Astrocyte (in vitro differentiated cells and primary cell): ENCODE measurements at regions not wholly inside any gene's neighbourhood (a gene's known extent, or its start where the extent isn't known, plus 50 kb on each side); places are given as distances from the start of the nearest gene placed in this dataset.

ENCODE experiments used
- DNase-seq: peaks from one replicate; pipeline ENCODE4 v3.0.0-alpha.2; 2010; ENCODE audit warnings: low read depth
- FAIRE-seq: peaks from 2 replicates; lab custom pipeline; 2011; peaks lifted over from hg19 to GRCh38; lab: Jason Lieb, UNC
- H2AFZ ChIP-seq: 2 replicates; pipeline ENCODE4 v1.6.0; 2012; ENCODE audit warnings: low read depth, low read length, inconsistent platforms
- H3K27ac ChIP-seq: 2 replicates; pipeline ENCODE4 v1.5.1; 2011; ENCODE audit warnings: low read depth, low read length, inconsistent platforms
- H3K27me3 ChIP-seq: 2 replicates; pipeline ENCODE4 v1.6.0; 2011; ENCODE audit warnings: low read length, inconsistent platforms; ENCODE audit not compliant: insufficient read depth
- H3K36me3 ChIP-seq: 2 replicates; pipeline ENCODE4 v1.5.1; 2011; ENCODE audit warnings: low read length, inconsistent platforms; ENCODE audit not compliant: insufficient read depth
- H3K4me1 ChIP-seq: 2 replicates; pipeline ENCODE4 v1.5.1; 2011; ENCODE audit warnings: low read length, inconsistent platforms; ENCODE audit not compliant: insufficient read depth
- H3K4me2 ChIP-seq: 2 replicates; pipeline ENCODE4 v1.6.0; 2012; ENCODE audit warnings: low read length, inconsistent platforms
- H3K4me3 ChIP-seq: 2 replicates; pipeline ENCODE4 v1.5.1; 2011; ENCODE audit warnings: low read depth, mild to moderate bottlenecking, low read length, inconsistent platforms; ENCODE audit not compliant: insufficient read depth
- H3K79me2 ChIP-seq: 2 replicates; pipeline ENCODE4 v1.6.0; 2012; ENCODE audit warnings: mild to moderate bottlenecking, low read length, inconsistent platforms; ENCODE audit not compliant: insufficient read depth
- H3K9ac ChIP-seq: 2 replicates; pipeline ENCODE4 v1.6.0; 2012; ENCODE audit warnings: mild to moderate bottlenecking, low read length, inconsistent platforms
- H3K9me3 ChIP-seq: 2 replicates; pipeline ENCODE4 v1.5.1; 2012; ENCODE audit warnings: low read depth, mild to moderate bottlenecking, low read length, inconsistent platforms; ENCODE audit not compliant: insufficient read depth
- H4K20me1 ChIP-seq: 2 replicates; pipeline ENCODE4 v1.6.0; 2012; ENCODE audit warnings: low read length, inconsistent platforms; ENCODE audit not compliant: insufficient read depth
- H3K27ac Mint-ChIP-seq: one replicate; pipeline ENCODE4 v1.8.0; 2021; ENCODE audit warnings: mild to moderate bottlenecking, mixed read lengths; ENCODE audit not compliant: unreplicated experiment
- H3K27me3 Mint-ChIP-seq: one replicate; pipeline ENCODE4 v1.8.0; 2021; ENCODE audit warnings: low read depth, mixed read lengths; ENCODE audit not compliant: unreplicated experiment
- H3K36me3 Mint-ChIP-seq: one replicate; pipeline ENCODE4 v1.8.0; 2021; ENCODE audit warnings: low read depth, mixed read lengths; ENCODE audit not compliant: unreplicated experiment
- H3K4me1 Mint-ChIP-seq: one replicate; pipeline ENCODE4 v1.8.0; 2021; ENCODE audit warnings: low read depth, mixed read lengths; ENCODE audit not compliant: unreplicated experiment
- H3K4me3 Mint-ChIP-seq: one replicate; pipeline ENCODE4 v1.8.0; 2021; ENCODE audit warnings: mild to moderate bottlenecking, moderate library complexity, mixed read lengths; ENCODE audit not compliant: unreplicated experiment
- H3K9me3 Mint-ChIP-seq: one replicate; pipeline ENCODE4 v1.8.0; 2021; ENCODE audit warnings: mild to moderate bottlenecking, mixed read lengths; ENCODE audit not compliant: unreplicated experiment
- CTCF ChIP-seq: IDR thresholded peaks from 2 replicates; pipeline ENCODE4 v1.5.1; 2011; ENCODE audit warnings: low read depth, mild to moderate bottlenecking, inconsistent platforms, low read length, moderate library complexity; ENCODE audit not compliant: insufficient read depth
- EZH2 ChIP-seq: IDR thresholded peaks from 2 replicates; pipeline ENCODE4 v1.6.1; 2012; ENCODE audit warnings: mild to moderate bottlenecking, low read length, inconsistent platforms; ENCODE audit not compliant: insufficient read depth

DNA sequence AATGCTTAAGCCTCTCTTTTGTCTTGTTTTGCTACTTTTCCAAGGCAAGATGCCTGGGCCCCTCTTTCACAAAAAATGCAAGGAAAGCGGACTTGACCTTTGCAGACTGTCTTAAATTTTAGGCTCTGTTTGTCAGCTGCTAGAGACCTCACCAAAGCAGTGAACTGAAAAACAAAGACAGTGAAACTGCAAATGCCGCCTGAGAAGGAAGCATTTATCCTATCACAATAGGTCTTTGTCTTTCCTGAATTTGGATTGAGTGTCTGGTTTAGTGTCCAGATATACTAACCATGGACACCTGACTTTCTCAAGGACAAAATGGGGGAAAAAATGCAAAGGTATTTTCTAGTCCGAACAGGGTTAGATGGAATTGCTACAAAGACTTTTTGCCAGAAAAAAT lies 256.9 kb downstream of the INHBA start:
- FAIRE-seq (no peak), DNase-seq (no peak)
- Histone ChIP-seq H3K27ac (no peak overlapping the region), H3K4me3 (no peak overlapping the region), H3K27me3 (no peaks in the 10 kb centered on the region), H2AFZ (no peak overlapping the region), H3K79me2 (no peaks in the 10 kb centered on the region), H3K4me1 (no peaks in the 10 kb centered on the region), H3K36me3 (no peaks in the 10 kb centered on the region), H3K9ac (no peak overlapping the region), H3K9me3 (no peaks in the 10 kb centered on the region), H3K4me2 (no peak overlapping the region), H4K20me1 (no peaks in the 10 kb centered on the region)
- H3K4me1 Mint-ChIP-seq: peaks cover 7% of the 10 kb centered on the region
- TF ChIP-seq CTCF: no peak
- no peak for TF ChIP-seq EZH2
- H3K27me3 Mint-ChIP-seq: peaks cover 2% of the 10 kb centered on the region
- H3K9me3 Mint-ChIP-seq: no peaks in the 10 kb centered on the region
- H3K36me3 Mint-ChIP-seq: no peaks in the 10 kb centered on the region
- no peak overlapping the region for H3K4me3 Mint-ChIP-seq
- no peak overlapping the region for H3K27ac Mint-ChIP-seq

DNA sequence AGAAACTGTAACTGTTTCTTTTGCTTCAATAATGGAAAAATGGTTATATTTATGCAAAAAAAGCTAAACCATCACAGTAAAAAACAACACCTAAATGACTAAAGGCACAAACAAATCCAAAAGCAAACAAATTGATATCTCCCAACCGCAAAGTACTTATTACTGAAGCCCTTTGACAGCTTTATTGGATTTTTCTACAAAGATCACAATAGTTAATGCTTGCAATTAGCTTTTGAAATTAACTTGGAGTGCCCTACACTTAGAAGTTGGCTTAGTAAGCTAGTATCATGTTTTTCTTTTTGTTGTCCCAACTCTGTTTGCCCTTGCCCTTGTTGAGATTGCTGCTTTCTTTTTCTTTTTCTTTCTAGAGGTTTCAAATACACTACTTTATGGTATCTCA lies 257.5 kb downstream of the INHBA start:
- Histone ChIP-seq H4K20me1 (no peaks in the 10 kb centered on the region), H3K4me3 (no peak overlapping the region), H3K9ac (no peak overlapping the region), H3K36me3 (no peaks in the 10 kb centered on the region), H3K27me3 (no peaks in the 10 kb centered on the region), H2AFZ (no peak overlapping the region), H3K9me3 (no peaks in the 10 kb centered on the region), H3K79me2 (no peaks in the 10 kb centered on the region), H3K4me2 (no peak overlapping the region), H3K27ac (no peak overlapping the region), H3K4me1 (no peaks in the 10 kb centered on the region)
- Mint-ChIP-seq H3K9me3 (no peaks in the 10 kb centered on the region), H3K4me3 (no peak overlapping the region), H3K27me3 (peaks cover 2% of the 10 kb centered on the region), H3K27ac (no peak overlapping the region), H3K4me1 (peaks cover 7% of the 10 kb centered on the region), H3K36me3 (no peaks in the 10 kb centered on the region)
- DNase-seq: no peak
- no peak for TF ChIP-seq EZH2
- no peak for TF ChIP-seq CTCF
- FAIRE-seq: peak; percentile 13

DNA sequence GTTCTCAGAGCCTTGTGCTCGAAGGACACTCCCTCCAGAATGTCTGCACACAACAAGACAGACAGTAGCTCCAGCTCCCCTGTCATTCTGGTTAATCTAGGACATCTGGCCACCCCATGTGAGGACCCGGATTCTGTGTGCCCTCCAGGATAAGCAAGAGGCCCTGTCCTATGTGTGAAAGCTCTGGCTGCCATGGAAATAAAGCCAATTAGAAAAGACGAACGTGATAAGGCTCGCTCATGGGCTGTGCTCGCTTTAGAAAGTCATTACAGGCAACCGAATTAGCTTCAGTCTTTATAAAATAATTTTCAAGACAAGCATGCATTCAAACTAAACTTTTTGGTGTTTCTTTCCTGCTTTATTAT lies 263.4 kb downstream of the INHBA start:
- DNase-seq: no peak
- Mint-ChIP-seq H3K27me3 (peaks cover 2% of the 10 kb centered on the region), H3K36me3 (no peaks in the 10 kb centered on the region), H3K4me3 (no peak overlapping the region), H3K4me1 (no peaks in the 10 kb centered on the region), H3K9me3 (peaks cover 7% of the 10 kb centered on the region), H3K27ac (no peak overlapping the region)
- Histone ChIP-seq H3K9ac (no peak overlapping the region), H3K4me3 (no peak overlapping the region), H3K27me3 (no peaks in the 10 kb centered on the region), H2AFZ (peak overlapping the region; percentile 42), H3K9me3 (no peaks in the 10 kb centered on the region), H3K36me3 (no peaks in the 10 kb centered on the region), H3K4me2 (no peak overlapping the region), H3K79me2 (no peaks in the 10 kb centered on the region), H3K4me1 (no peaks in the 10 kb centered on the region), H3K27ac (no peak overlapping the region), H4K20me1 (no peaks in the 10 kb centered on the region)
- no peak for FAIRE-seq
- TF ChIP-seq EZH2 (no peak), CTCF (no peak)
